Activated CD8-positive, alpha-beta memory T cell treated with anti-CD3 and anti-CD28 coated beads, Interleukin-2, amount 50 U/mL, for 24 hours (primary cell): ENCODE measurements at regions not wholly inside any gene's neighbourhood (a gene's known extent, or its start where the extent isn't known, plus 50 kb on each side); places are given as distances from the start of the nearest gene placed in this dataset.

Source experiments
- DNase-seq: peaks from one replicate; pipeline ENCODE4 v3.0.0-alpha.2; 2020; ENCODE audit errors: extremely low read depth

GRCh38 chr13:106139377-106139776 is 396.1 kb downstream of the EFNB2 start:
- DNase-seq, result no peak

GRCh38 chr13:106138620-106139019 is 396.8 kb downstream of the EFNB2 start:
- no peak for DNase-seq

GRCh38 chr13:106133025-106133424 is 402.4 kb downstream of the EFNB2 start:
- no peak for DNase-seq

GRCh38 chr13:106132216-106132615 is 403.2 kb downstream of the EFNB2 start:
- no peak for DNase-seq

GRCh38 chr13:106129993-106130392 is 405.5 kb downstream of the EFNB2 start:
- no peak for DNase-seq

- DNase-seq, result no peak
Measured at GRCh38 chr13:106129273-106129672, 406.2 kb downstream of the EFNB2 start.

GRCh38 chr13:106122234-106122633 is 413.2 kb downstream of the EFNB2 start:
- no peak for DNase-seq

GRCh38 chr13:106121173-106121754 is 414.2 kb downstream of the EFNB2 start:
- no peak for DNase-seq

- DNase-seq, result no peak
Measured at GRCh38 chr13:106118996-106119395, 416.5 kb downstream of the EFNB2 start.

GRCh38 chr13:106118050-106118449 is 417.4 kb downstream of the EFNB2 start:
- no peak for DNase-seq

- DNase-seq, result no peak
Measured at GRCh38 chr13:106117640-106118039, 417.8 kb downstream of the EFNB2 start.

GRCh38 chr13:106117035-106117434 is 418.4 kb downstream of the EFNB2 start:
- DNase-seq, result no peak

GRCh38 chr13:106115081-106115480 is 420.4 kb downstream of the EFNB2 start:
- no peak for DNase-seq

GRCh38 chr13:106113796-106114195 is 421.7 kb downstream of the EFNB2 start:
- DNase-seq, result no peak

GRCh38 chr13:106112191-106112590 is 423.3 kb downstream of the EFNB2 start:
- no peak for DNase-seq

- no peak for DNase-seq
Measured at GRCh38 chr13:106110241-106110855, 425.1 kb downstream of the EFNB2 start.

- no peak for DNase-seq
Measured at GRCh38 chr13:106109391-106109791, 426.1 kb downstream of the EFNB2 start.

GRCh38 chr13:106108346-106108745 is 427.1 kb downstream of the EFNB2 start:
- no peak for DNase-seq

- no peak for DNase-seq
Measured at GRCh38 chr13:106107061-106107460, 428.4 kb downstream of the EFNB2 start.

GRCh38 chr13:106105153-106105552 is 430.3 kb downstream of the EFNB2 start:
- DNase-seq, result no peak

GRCh38 chr13:106104281-106104901 is 431.1 kb downstream of the EFNB2 start:
- no peak for DNase-seq

- no peak for DNase-seq
Measured at GRCh38 chr13:106103779-106104178, 431.7 kb downstream of the EFNB2 start.

GRCh38 chr13:106102786-106103185 is 432.7 kb downstream of the EFNB2 start:
- no peak for DNase-seq
